GM12878 (cell line): ENCODE measurements at regions not wholly inside any gene's neighbourhood (a gene's known extent, or its start where the extent isn't known, plus 50 kb on each side); places are given as distances from the start of the nearest gene placed in this dataset.

Experiments used
- ATAC-seq: fragments of 200-7000 bp; cut with Tn5 transposase; 3 replicates; pipeline ENCODE4 v1.9.1; 2020; ENCODE audit warnings: mild to moderate bottlenecking, moderate library complexity
- BruUV-seq: library from RNA; stranded (reverse); fragments of 400-500 nt; replicated peaks from 2 replicates; lab custom pipeline; 2021; lab: Mats Ljungman, UMichigan
- CTCF ChIA-PET: fragments of 300-600 bp; sonication (Branson Sonifier 250); formaldehyde crosslinking; extraction: SDS; loops from one replicate; lab custom pipeline; 2021; ENCODE audit warnings: inconsistent platforms; lab: Yijun Ruan, JAX
- POLR2A ChIA-PET: fragments of 350-600 bp; formaldehyde crosslinking; extraction: SDS; loops from one replicate; lab custom pipeline; 2021; ENCODE audit warnings: inconsistent platforms; lab: Charles Lee
- RAD21 ChIA-PET: fragments of 300-600 bp; sonication (Branson Sonifier 250); formaldehyde crosslinking; loops from one replicate; lab custom pipeline; 2023; ENCODE audit warnings: antibody characterized with exemption; ENCODE audit not compliant: unreplicated experiment; lab: Charles Lee
- SMC1A ChIA-PET: fragments of 300-600 bp; sonication (Branson Sonifier 250); formaldehyde crosslinking; loops from one replicate; lab custom pipeline; 2023; ENCODE audit not compliant: unreplicated experiment, uncharacterized antibody; lab: Charles Lee
- DNase-seq: peaks from one replicate; pipeline ENCODE4 v3.0.0-alpha.2; 2011; ENCODE audit warnings: low read depth, low spot score
- FAIRE-seq: peaks from 3 replicates; lab custom pipeline; 2011; peaks lifted over from hg19 to GRCh38; lab: Jason Lieb, UNC
- H2AFZ ChIP-seq: 2 replicates; pipeline ENCODE4 v1.6.0; 2011; ENCODE audit warnings: low read depth, low read length, control low read depth; ENCODE audit not compliant: control insufficient read depth
- H3K27ac ChIP-seq: 2 replicates; pipeline ENCODE4 v1.5.1; 2011; ENCODE audit warnings: control low read depth; ENCODE audit not compliant: control insufficient read depth, insufficient read depth
- H3K27me3 ChIP-seq, 2 experiments: replicated peaks in 1 of 2; 2 replicates each; pipeline versions ENCODE4 v1.6.0 to v1.6.1; 2011; ENCODE audit warnings: low read length in 1 of 2; ENCODE audit not compliant: control insufficient read depth in 2 of 2, insufficient read depth in 2 of 2
- H3K36me3 ChIP-seq, 2 experiments: 2 replicates each; pipeline ENCODE4 v1.5.1; 2011; ENCODE audit warnings: low read length in 1 of 2; ENCODE audit not compliant: control insufficient read depth in 2 of 2, insufficient read depth in 2 of 2
- H3K4me1 ChIP-seq: 2 replicates; pipeline ENCODE4 v1.6.1; 2011; ENCODE audit warnings: mild to moderate bottlenecking, low read length, moderate library complexity, mixed read lengths; ENCODE audit not compliant: control insufficient read depth, insufficient read depth
- H3K4me2 ChIP-seq: 2 replicates; pipeline ENCODE4 v1.6.0; 2011; ENCODE audit warnings: control low read depth; ENCODE audit not compliant: control insufficient read depth, insufficient read depth
- H3K4me3 ChIP-seq: fragments of 200-600 bp; sonication (generic); 2 replicates; pipeline ENCODE4 v1.5.1; 2016
- H3K79me2 ChIP-seq: 2 replicates; pipeline ENCODE4 v1.6.0; 2011; ENCODE audit warnings: low read length; ENCODE audit not compliant: control insufficient read depth, insufficient read depth
- H3K9ac ChIP-seq: 2 replicates; pipeline ENCODE4 v1.8.0; 2011; ENCODE audit warnings: low read length, control low read depth, mixed read lengths; ENCODE audit not compliant: control insufficient read depth, insufficient read depth
- H3K9me3 ChIP-seq: replicated peaks from 3 replicates; pipeline ENCODE4 v1.5.1; 2011; ENCODE audit warnings: mild to moderate bottlenecking, low read length; ENCODE audit not compliant: control insufficient read depth, insufficient read depth
- H4K20me1 ChIP-seq: 2 replicates; pipeline ENCODE4 v1.6.0; 2011; ENCODE audit not compliant: control insufficient read depth, insufficient read depth
- CBFB ChIP-seq: IDR thresholded peaks from 2 replicates; pipeline ENCODE4 v1.6.1; 2016; ENCODE audit warnings: antibody characterized with exemption, low read depth
- EP300 ChIP-seq, 2 experiments: fragments of 150-350 bp in 1 of 2; IDR thresholded peaks; 2 replicates each; pipeline ENCODE4 v1.6.1; 2011 to 2012; ENCODE audit warnings: low read depth in 2 of 2, low read length in 2 of 2, borderline replicate concordance in 1 of 2, improper control_type of control experiment in 1 of 2, inconsistent platforms in 1 of 2; ENCODE audit not compliant: control insufficient read depth in 1 of 2
- MEF2B ChIP-seq: fragments of 450-650 bp; IDR thresholded peaks from 2 replicates; pipeline ENCODE4 v1.6.1; 2018; ENCODE audit warnings: mild to moderate bottlenecking, moderate library complexity; ENCODE audit not compliant: partially characterized antibody, poor library complexity, severe bottlenecking
- RFX5 ChIP-seq: IDR thresholded peaks from 2 replicates; pipeline ENCODE4 v1.6.1; 2011; ENCODE audit warnings: low read depth, low read length, improper control_type of control experiment
- SPI1 ChIP-seq: IDR thresholded peaks from 2 replicates; pipeline ENCODE4 v1.6.1; 2011; ENCODE audit warnings: low read depth, mild to moderate bottlenecking, low read length, moderate library complexity, borderline replicate concordance; ENCODE audit not compliant: insufficient read depth
- SREBF1 ChIP-seq: IDR thresholded peaks from 2 replicates; pipeline ENCODE4 v1.6.1; 2012; ENCODE audit warnings: mild to moderate bottlenecking, low read length
- WGBS: methylation state at CpG from one replicate; pipeline ENCODE4 v1.1.6; 2016; ENCODE audit warnings: low lambda C conversion rate; ENCODE audit not compliant: insufficient replicate concordance, insufficient coverage; ENCODE audit errors: missing lambda C conversion rate; 5-methylcytosine and 5-hydroxymethylcytosine counted together
- in situ Hi-C: fragments of 300-500 bp; cut with MboI; formaldehyde crosslinking; loops from 9 replicates; pipeline ENCODE4 v1.14.3; 2018; ENCODE audit warnings: mixed read lengths
- intact Hi-C: fragments of 100-400 bp; cut with micrococcal nuclease; formaldehyde crosslinking; loops from one replicate; pipeline ENCODE4 v1.14.2; 2022; ENCODE audit not compliant: unreplicated experiment
- TF ChIP-seq, protein P1 (sequence below): fragments of 450-650 bp; IDR thresholded peaks from 2 replicates; pipeline ENCODE4 v1.6.1; 2017; ENCODE audit warnings: mild to moderate bottlenecking, moderate library complexity
- TF ChIP-seq, protein P2 (sequence below): fragments of 450-650 bp; IDR thresholded peaks from 2 replicates; pipeline ENCODE4 v1.6.1; 2018; ENCODE audit warnings: borderline replicate concordance, mild to moderate bottlenecking; ENCODE audit not compliant: partially characterized antibody
- TF ChIP-seq, protein P3 (sequence below): fragments of 450-650 bp; formaldehyde crosslinking; IDR thresholded peaks from 2 replicates; pipeline ENCODE4 v1.4.0; 2020; ENCODE audit warnings: mild to moderate bottlenecking, moderate library complexity

DNA sequence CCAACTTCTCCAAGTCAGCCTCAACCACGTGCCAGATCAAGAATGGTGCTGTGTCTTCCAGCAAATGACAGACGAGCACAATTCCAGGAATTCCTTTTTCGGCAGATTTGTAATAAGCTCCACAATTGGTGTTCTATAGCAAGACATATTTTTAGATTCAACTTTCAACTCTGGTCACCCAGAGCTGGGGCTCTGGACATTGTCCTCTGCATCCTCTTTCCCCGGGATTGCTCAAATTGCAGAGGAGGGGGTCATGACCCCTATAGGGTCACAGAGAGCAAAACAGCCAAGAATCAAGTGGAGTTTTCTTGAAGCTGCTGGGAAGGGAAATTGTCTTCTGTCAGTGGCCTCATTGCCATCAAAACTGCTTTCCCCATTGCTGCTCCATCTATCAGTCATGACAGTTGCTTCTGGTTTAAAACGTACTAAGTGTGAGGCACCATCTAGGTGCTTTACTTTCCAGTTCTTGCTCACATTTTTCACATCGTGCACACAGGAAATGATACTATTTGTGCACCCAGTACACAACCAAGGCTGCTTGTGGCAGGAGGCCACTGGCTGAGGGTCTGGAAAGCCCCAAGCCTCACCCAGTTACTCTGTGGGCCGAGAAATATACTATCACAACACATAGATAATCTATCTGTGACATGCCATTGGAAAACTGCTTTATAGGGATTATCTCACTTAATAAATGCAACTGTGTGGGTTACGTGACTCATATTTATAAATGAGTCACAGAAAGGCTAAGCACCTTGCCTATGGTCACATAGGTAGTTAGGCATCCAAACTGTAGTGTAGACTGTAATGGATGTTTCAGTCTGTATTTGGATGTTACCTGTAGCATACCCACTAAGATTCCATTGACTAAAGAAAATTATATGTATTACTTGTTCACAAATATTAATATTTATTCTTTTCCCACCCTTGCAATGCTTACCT, 91.7 kb upstream of the PHOX2B start:
- Histone ChIP-seq H3K79me2 (no peaks in the 10 kb centered on the region), H3K36me3 (no peaks in the 10 kb centered on the region), H2AFZ (no peak overlapping the region), H3K9me3 (no peaks in the 10 kb centered on the region), H3K4me2 (peak overlapping the region; percentile 41), H3K27me3 (no peaks in the 10 kb centered on the region; a peak in 1 of 4 replicates), H3K4me1 (no peaks in the 10 kb centered on the region), H3K27ac (no peak overlapping the region), H4K20me1 (no peaks in the 10 kb centered on the region), H3K4me3 (no peak overlapping the region), H3K9ac (no peak overlapping the region)
- intact Hi-C loops (no loop called here), in situ Hi-C loops (no loop called here)
- FAIRE-seq (no peak), DNase-seq (peak; percentile 39), ATAC-seq (peak; percentile 96)
- ChIA-PET RAD21 (no interaction called here), SMC1A (no interaction called here), CTCF (no interaction called here), POLR2A (no interaction called here)
- no TSS peak for BruUV-seq
- 26% methylated on average over 8 of the region's 8 CpGs for WGBS
- TF ChIP-seq, protein P1, sequence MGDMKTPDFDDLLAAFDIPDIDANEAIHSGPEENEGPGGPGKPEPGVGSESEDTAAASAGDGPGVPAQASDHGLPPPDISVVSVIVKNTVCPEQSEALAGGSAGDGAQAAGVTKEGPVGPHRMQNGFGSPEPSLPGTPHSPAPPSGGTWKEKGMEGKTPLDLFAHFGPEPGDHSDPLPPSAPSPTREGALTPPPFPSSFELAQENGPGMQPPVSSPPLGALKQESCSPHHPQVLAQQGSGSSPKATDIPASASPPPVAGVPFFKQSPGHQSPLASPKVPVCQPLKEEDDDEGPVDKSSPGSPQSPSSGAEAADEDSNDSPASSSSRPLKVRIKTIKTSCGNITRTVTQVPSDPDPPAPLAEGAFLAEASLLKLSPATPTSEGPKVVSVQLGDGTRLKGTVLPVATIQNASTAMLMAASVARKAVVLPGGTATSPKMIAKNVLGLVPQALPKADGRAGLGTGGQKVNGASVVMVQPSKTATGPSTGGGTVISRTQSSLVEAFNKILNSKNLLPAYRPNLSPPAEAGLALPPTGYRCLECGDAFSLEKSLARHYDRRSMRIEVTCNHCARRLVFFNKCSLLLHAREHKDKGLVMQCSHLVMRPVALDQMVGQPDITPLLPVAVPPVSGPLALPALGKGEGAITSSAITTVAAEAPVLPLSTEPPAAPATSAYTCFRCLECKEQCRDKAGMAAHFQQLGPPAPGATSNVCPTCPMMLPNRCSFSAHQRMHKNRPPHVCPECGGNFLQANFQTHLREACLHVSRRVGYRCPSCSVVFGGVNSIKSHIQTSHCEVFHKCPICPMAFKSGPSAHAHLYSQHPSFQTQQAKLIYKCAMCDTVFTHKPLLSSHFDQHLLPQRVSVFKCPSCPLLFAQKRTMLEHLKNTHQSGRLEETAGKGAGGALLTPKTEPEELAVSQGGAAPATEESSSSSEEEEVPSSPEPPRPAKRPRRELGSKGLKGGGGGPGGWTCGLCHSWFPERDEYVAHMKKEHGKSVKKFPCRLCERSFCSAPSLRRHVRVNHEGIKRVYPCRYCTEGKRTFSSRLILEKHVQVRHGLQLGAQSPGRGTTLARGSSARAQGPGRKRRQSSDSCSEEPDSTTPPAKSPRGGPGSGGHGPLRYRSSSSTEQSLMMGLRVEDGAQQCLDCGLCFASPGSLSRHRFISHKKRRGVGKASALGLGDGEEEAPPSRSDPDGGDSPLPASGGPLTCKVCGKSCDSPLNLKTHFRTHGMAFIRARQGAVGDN = no peak
- TF ChIP-seq CBFB = no peak
- TF ChIP-seq SPI1 = no peak
- TF ChIP-seq, protein P2, sequence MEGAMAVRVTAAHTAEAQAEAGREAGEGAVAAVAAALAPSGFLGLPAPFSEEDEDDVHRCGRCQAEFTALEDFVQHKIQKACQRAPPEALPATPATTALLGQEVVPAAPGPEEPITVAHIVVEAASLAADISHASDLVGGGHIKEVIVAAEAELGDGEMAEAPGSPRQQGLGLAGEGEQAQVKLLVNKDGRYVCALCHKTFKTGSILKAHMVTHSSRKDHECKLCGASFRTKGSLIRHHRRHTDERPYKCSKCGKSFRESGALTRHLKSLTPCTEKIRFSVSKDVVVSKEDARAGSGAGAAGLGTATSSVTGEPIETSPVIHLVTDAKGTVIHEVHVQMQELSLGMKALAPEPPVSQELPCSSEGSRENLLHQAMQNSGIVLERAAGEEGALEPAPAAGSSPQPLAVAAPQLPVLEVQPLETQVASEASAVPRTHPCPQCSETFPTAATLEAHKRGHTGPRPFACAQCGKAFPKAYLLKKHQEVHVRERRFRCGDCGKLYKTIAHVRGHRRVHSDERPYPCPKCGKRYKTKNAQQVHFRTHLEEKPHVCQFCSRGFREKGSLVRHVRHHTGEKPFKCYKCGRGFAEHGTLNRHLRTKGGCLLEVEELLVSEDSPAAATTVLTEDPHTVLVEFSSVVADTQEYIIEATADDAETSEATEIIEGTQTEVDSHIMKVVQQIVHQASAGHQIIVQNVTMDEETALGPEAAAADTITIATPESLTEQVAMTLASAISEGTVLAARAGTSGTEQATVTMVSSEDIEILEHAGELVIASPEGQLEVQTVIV = no peak
- TF ChIP-seq, protein P3, sequence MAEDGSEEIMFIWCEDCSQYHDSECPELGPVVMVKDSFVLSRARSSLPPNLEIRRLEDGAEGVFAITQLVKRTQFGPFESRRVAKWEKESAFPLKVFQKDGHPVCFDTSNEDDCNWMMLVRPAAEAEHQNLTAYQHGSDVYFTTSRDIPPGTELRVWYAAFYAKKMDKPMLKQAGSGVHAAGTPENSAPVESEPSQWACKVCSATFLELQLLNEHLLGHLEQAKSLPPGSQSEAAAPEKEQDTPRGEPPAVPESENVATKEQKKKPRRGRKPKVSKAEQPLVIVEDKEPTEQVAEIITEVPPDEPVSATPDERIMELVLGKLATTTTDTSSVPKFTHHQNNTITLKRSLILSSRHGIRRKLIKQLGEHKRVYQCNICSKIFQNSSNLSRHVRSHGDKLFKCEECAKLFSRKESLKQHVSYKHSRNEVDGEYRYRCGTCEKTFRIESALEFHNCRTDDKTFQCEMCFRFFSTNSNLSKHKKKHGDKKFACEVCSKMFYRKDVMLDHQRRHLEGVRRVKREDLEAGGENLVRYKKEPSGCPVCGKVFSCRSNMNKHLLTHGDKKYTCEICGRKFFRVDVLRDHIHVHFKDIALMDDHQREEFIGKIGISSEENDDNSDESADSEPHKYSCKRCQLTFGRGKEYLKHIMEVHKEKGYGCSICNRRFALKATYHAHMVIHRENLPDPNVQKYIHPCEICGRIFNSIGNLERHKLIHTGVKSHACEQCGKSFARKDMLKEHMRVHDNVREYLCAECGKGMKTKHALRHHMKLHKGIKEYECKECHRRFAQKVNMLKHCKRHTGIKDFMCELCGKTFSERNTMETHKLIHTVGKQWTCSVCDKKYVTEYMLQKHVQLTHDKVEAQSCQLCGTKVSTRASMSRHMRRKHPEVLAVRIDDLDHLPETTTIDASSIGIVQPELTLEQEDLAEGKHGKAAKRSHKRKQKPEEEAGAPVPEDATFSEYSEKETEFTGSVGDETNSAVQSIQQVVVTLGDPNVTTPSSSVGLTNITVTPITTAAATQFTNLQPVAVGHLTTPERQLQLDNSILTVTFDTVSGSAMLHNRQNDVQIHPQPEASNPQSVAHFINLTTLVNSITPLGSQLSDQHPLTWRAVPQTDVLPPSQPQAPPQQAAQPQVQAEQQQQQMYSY = no peak
- peak; percentile 29 for TF ChIP-seq MEF2B
- TF ChIP-seq SREBF1 = no peak
- TF ChIP-seq RFX5 = no peak
- TF ChIP-seq EP300 (IDR thresholded peaks at IDR 0.05; ENCODE audit: borderline replicate concordance in 1 of 2, control insufficient read depth in 1 of 2, low read depth in 2 of 2, low read length in 2 of 2) = peak in 1 of 2 experiments; percentile 4; a peak in 1 of 4 replicates
